HEK293 (cell line): ENCODE measurements at regions not wholly inside any gene's neighbourhood (a gene's known extent, or its start where the extent isn't known, plus 50 kb on each side); places are given as distances from the start of the nearest gene placed in this dataset.

Experiments
- GLIS1 ChIP-seq: fragments of 450-650 bp; formaldehyde crosslinking; IDR thresholded peaks from 2 replicates; pipeline ENCODE4 v1.5.1; 2016; ENCODE audit warnings: missing biosample characterization, missing genetic modification characterization
- IKZF3 ChIP-seq: fragments of 450-650 bp; IDR thresholded peaks from 2 replicates; pipeline ENCODE4 v1.5.0; 2018; ENCODE audit warnings: missing biosample characterization, mild to moderate bottlenecking, missing genetic modification characterization, moderate library complexity
- ZBTB20 ChIP-seq: fragments of 450-650 bp; formaldehyde crosslinking; IDR thresholded peaks from 2 replicates; pipeline ENCODE4 v1.5.1; 2016; ENCODE audit warnings: missing biosample characterization, missing genetic modification characterization
- ZBTB21 ChIP-seq: fragments of 450-650 bp; formaldehyde crosslinking; IDR thresholded peaks from 2 replicates; pipeline ENCODE4 v1.5.1; 2017; ENCODE audit warnings: missing biosample characterization, missing genetic modification characterization
- ZBTB48 ChIP-seq: fragments of 450-650 bp; formaldehyde crosslinking; IDR thresholded peaks from 2 replicates; pipeline ENCODE4 v1.5.1; 2016; ENCODE audit warnings: missing biosample characterization, missing genetic modification characterization
- ZBTB7A ChIP-seq: fragments of 450-650 bp; formaldehyde crosslinking; IDR thresholded peaks from 2 replicates; pipeline ENCODE4 v1.5.1; 2016; ENCODE audit warnings: low read depth, missing biosample characterization, missing genetic modification characterization
- ZFP37 ChIP-seq: fragments of 450-650 bp; formaldehyde crosslinking; IDR thresholded peaks from 2 replicates; pipeline ENCODE4 v1.5.1; 2016; ENCODE audit warnings: missing biosample characterization, missing genetic modification characterization
- ZNF169 ChIP-seq: fragments of 450-650 bp; formaldehyde crosslinking; IDR thresholded peaks from 2 replicates; pipeline ENCODE4 v1.5.1; 2016; ENCODE audit warnings: missing biosample characterization, missing genetic modification characterization
- ZNF174 ChIP-seq: fragments of 450-650 bp; formaldehyde crosslinking; IDR thresholded peaks from 2 replicates; pipeline ENCODE4 v1.5.0; 2017; ENCODE audit warnings: missing biosample characterization, mild to moderate bottlenecking, missing genetic modification characterization
- ZNF184 ChIP-seq: fragments of 450-650 bp; IDR thresholded peaks from 2 replicates; pipeline ENCODE4 v1.5.1; 2018; ENCODE audit warnings: missing biosample characterization, mild to moderate bottlenecking, missing genetic modification characterization
- ZNF292 ChIP-seq: fragments of 450-650 bp; formaldehyde crosslinking; IDR thresholded peaks from 2 replicates; pipeline ENCODE4 v1.5.1; 2016; ENCODE audit warnings: low read depth, missing biosample characterization, missing genetic modification characterization, borderline replicate concordance
- ZNF366 ChIP-seq: fragments of 450-650 bp; formaldehyde crosslinking; conservative IDR thresholded peaks from 2 replicates; pipeline ENCODE4 v1.5.1; 2016; ENCODE audit warnings: missing biosample characterization, missing genetic modification characterization
- ZNF423 ChIP-seq: fragments of 450-650 bp; formaldehyde crosslinking; IDR thresholded peaks from 2 replicates; pipeline ENCODE4 v1.5.1; 2016; ENCODE audit warnings: missing biosample characterization, missing genetic modification characterization
- ZNF426 ChIP-seq: fragments of 450-650 bp; formaldehyde crosslinking; IDR thresholded peaks from 2 replicates; pipeline ENCODE4 v1.5.1; 2017; ENCODE audit warnings: missing biosample characterization, missing genetic modification characterization, mild to moderate bottlenecking, inconsistent platforms, moderate library complexity
- ZNF529 ChIP-seq: fragments of 450-650 bp; formaldehyde crosslinking; IDR thresholded peaks from 2 replicates; pipeline ENCODE4 v1.5.1; 2017; ENCODE audit warnings: missing genetic modification characterization, missing biosample characterization; ENCODE audit not compliant: insufficient replicate concordance
- ZNF558 ChIP-seq: fragments of 450-650 bp; formaldehyde crosslinking; IDR thresholded peaks from 2 replicates; pipeline ENCODE4 v1.5.1; 2016; ENCODE audit warnings: missing biosample characterization, missing genetic modification characterization
- ZNF571 ChIP-seq: fragments of 450-650 bp; formaldehyde crosslinking; IDR thresholded peaks from 2 replicates; pipeline ENCODE4 v1.5.0; 2017; ENCODE audit warnings: missing biosample characterization, missing genetic modification characterization
- ZNF629 ChIP-seq: fragments of 450-650 bp; formaldehyde crosslinking; IDR thresholded peaks from 2 replicates; pipeline ENCODE4 v1.5.1; 2017; ENCODE audit warnings: missing biosample characterization, missing genetic modification characterization
- TF ChIP-seq, protein P1 (sequence below): fragments of 450-650 bp; formaldehyde crosslinking; IDR thresholded peaks from 2 replicates; pipeline ENCODE4 v1.5.1; 2017; ENCODE audit warnings: missing biosample characterization, missing genetic modification characterization
- TF ChIP-seq, protein P2 (sequence below): fragments of 450-650 bp; formaldehyde crosslinking; IDR thresholded peaks from 2 replicates; pipeline ENCODE4 v1.5.1; 2016; ENCODE audit warnings: missing biosample characterization, missing genetic modification characterization
- TF ChIP-seq, protein P3 (sequence below): fragments of 450-650 bp; formaldehyde crosslinking; IDR thresholded peaks from 2 replicates; pipeline ENCODE4 v1.5.1; 2017; ENCODE audit warnings: missing biosample characterization, missing genetic modification characterization
- TF ChIP-seq, protein P4 (sequence below): fragments of 450-650 bp; formaldehyde crosslinking; IDR thresholded peaks from 2 replicates; pipeline ENCODE4 v1.5.1; 2016; ENCODE audit warnings: missing biosample characterization, missing genetic modification characterization

DNA sequence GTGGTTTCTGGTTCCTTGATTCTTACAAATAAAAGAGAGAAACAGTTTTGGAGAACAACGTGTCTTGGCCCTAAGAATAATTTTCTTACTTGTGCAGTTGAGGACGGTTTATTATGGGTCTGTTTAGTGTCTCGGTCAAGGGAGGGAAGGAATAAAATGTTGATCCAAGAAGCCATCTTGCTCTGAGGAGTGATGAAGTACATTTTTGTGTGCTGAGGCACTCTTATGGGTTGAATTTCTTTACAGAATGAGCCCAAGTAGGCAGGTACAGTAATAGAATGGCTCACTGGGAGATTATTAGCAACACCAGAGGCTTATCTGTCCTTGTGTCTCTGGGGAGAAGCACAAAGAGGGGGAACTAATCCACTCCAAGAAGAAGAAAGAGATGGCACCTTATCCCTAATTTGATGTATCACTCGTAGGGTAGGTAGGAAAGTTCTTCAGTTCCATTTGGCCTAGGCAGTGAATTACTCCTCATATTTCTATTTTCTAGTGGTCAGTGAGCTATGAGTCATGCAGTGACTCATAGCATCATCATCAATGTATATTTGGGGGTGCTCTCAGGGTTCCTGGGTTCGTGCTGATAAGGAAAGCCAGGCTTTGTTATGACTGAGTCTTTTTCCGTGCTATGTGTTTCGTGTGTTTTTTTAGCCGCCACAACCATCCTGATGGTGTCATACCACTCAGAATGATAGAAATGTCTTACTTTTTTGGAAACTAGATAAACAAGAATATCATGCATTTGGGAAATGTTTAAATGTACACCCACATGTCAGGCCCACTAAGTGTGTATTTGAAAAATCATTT is 250.1 kb upstream of the CTAGE1 start (continued):
- 0 out of 2 replicates have a peak, but pooled peaks have one; percentile 22 for TF ChIP-seq ZNF366 (tag by site-specific recombination)
- no peak for TF ChIP-seq ZNF571 (tag by site-specific recombination)
- TF ChIP-seq ZNF169: no peak
- TF ChIP-seq ZNF423 (tag by site-specific recombination): no peak
- peak; percentile 55 for TF ChIP-seq ZNF629
- TF ChIP-seq ZBTB48 (tag by site-specific recombination): peak; percentile 54; the same call in 1 of the 2 replicates
- 0 out of 2 replicates have a peak, but pooled peaks have one; percentile 27 for TF ChIP-seq ZNF184 (tag by site-specific recombination)
- TF ChIP-seq, protein P1, sequence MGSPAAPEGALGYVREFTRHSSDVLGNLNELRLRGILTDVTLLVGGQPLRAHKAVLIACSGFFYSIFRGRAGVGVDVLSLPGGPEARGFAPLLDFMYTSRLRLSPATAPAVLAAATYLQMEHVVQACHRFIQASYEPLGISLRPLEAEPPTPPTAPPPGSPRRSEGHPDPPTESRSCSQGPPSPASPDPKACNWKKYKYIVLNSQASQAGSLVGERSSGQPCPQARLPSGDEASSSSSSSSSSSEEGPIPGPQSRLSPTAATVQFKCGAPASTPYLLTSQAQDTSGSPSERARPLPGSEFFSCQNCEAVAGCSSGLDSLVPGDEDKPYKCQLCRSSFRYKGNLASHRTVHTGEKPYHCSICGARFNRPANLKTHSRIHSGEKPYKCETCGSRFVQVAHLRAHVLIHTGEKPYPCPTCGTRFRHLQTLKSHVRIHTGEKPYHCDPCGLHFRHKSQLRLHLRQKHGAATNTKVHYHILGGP: peak; percentile 66; the same call in 1 of the 2 replicates
- TF ChIP-seq GLIS1 (tag by site-specific recombination): no peak
- no peak for TF ChIP-seq IKZF3
- TF ChIP-seq, protein P2, sequence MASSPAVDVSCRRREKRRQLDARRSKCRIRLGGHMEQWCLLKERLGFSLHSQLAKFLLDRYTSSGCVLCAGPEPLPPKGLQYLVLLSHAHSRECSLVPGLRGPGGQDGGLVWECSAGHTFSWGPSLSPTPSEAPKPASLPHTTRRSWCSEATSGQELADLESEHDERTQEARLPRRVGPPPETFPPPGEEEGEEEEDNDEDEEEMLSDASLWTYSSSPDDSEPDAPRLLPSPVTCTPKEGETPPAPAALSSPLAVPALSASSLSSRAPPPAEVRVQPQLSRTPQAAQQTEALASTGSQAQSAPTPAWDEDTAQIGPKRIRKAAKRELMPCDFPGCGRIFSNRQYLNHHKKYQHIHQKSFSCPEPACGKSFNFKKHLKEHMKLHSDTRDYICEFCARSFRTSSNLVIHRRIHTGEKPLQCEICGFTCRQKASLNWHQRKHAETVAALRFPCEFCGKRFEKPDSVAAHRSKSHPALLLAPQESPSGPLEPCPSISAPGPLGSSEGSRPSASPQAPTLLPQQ: peak; percentile 50; the same call in 1 of the 2 replicates
- TF ChIP-seq ZBTB20 (tag by site-specific recombination): 0 out of 2 replicates have a peak, but pooled peaks have one; percentile 20
- no peak for TF ChIP-seq ZNF292
- TF ChIP-seq ZNF558 (tag by site-specific recombination): peak; percentile 39; the same call in 1 of the 2 replicates
- peak; percentile 17; the same call in 1 of the 2 replicates for TF ChIP-seq ZNF174 (tag by site-specific recombination)
- TF ChIP-seq, protein P3, sequence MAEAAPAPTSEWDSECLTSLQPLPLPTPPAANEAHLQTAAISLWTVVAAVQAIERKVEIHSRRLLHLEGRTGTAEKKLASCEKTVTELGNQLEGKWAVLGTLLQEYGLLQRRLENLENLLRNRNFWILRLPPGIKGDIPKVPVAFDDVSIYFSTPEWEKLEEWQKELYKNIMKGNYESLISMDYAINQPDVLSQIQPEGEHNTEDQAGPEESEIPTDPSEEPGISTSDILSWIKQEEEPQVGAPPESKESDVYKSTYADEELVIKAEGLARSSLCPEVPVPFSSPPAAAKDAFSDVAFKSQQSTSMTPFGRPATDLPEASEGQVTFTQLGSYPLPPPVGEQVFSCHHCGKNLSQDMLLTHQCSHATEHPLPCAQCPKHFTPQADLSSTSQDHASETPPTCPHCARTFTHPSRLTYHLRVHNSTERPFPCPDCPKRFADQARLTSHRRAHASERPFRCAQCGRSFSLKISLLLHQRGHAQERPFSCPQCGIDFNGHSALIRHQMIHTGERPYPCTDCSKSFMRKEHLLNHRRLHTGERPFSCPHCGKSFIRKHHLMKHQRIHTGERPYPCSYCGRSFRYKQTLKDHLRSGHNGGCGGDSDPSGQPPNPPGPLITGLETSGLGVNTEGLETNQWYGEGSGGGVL (tag by site-specific recombination): peak; percentile 86
- TF ChIP-seq ZNF426 (tag by site-specific recombination): no peak
- TF ChIP-seq, protein P4, sequence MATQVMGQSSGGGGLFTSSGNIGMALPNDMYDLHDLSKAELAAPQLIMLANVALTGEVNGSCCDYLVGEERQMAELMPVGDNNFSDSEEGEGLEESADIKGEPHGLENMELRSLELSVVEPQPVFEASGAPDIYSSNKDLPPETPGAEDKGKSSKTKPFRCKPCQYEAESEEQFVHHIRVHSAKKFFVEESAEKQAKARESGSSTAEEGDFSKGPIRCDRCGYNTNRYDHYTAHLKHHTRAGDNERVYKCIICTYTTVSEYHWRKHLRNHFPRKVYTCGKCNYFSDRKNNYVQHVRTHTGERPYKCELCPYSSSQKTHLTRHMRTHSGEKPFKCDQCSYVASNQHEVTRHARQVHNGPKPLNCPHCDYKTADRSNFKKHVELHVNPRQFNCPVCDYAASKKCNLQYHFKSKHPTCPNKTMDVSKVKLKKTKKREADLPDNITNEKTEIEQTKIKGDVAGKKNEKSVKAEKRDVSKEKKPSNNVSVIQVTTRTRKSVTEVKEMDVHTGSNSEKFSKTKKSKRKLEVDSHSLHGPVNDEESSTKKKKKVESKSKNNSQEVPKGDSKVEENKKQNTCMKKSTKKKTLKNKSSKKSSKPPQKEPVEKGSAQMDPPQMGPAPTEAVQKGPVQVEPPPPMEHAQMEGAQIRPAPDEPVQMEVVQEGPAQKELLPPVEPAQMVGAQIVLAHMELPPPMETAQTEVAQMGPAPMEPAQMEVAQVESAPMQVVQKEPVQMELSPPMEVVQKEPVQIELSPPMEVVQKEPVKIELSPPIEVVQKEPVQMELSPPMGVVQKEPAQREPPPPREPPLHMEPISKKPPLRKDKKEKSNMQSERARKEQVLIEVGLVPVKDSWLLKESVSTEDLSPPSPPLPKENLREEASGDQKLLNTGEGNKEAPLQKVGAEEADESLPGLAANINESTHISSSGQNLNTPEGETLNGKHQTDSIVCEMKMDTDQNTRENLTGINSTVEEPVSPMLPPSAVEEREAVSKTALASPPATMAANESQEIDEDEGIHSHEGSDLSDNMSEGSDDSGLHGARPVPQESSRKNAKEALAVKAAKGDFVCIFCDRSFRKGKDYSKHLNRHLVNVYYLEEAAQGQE (tag by site-specific recombination): no peak
- TF ChIP-seq ZBTB21 (tag by site-specific recombination): peak; percentile 72
- TF ChIP-seq ZFP37: 0 out of 2 replicates have a peak, but pooled peaks have one; percentile 11
- no peak for TF ChIP-seq ZBTB7A (tag by site-specific recombination)
- TF ChIP-seq ZNF529: no peak
- TF ChIP-seq, all 188 proteins: peak for 17
